ENCODE measurements at regions not wholly inside any gene's neighbourhood (a gene's known extent, or its start where the extent isn't known, plus 50 kb on each side); places are given as distances from the start of the nearest gene placed in this dataset.
A peak's percentile ranks its signal among the peaks of the same experiment; 100 is the strongest.

DNA sequence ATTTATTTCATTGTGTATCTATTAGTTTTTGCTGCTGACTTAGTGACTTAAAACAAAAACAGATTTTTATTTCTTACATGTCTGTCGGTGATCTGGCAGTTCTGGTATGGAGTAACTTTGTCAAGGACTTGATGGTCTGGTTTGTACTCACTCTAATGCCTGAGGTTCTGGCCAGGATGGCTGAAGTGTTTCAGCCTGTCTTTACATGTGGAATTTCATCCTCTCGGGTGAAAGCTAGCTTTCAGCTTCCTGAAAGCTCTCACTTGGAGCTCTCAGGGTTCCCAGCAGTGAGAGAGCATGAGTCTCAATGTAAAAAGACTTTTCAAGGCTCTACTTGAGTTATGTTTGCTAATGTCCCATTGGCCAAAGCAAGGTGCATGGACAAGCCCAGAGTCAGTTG is 216.4 kb downstream of the NR4A2 start:
- ATAC-seq (no peak), DNase-seq (no peak)
- Mint-ChIP-seq H3K36me3 (ENCODE audit: low read depth) (no peaks in the 10 kb centered on the region), H3K27me3 (no peaks in the 10 kb centered on the region), H3K4me3 (no peak overlapping the region), H3K4me1 (ENCODE audit: low read depth) (no peaks in the 10 kb centered on the region), H3K9me3 (no peaks in the 10 kb centered on the region), H3K27ac (no peak overlapping the region)
- ChIA-PET POLR2A (no interaction called here), CTCF (no interaction called here)
- TF ChIP-seq, protein P1, sequence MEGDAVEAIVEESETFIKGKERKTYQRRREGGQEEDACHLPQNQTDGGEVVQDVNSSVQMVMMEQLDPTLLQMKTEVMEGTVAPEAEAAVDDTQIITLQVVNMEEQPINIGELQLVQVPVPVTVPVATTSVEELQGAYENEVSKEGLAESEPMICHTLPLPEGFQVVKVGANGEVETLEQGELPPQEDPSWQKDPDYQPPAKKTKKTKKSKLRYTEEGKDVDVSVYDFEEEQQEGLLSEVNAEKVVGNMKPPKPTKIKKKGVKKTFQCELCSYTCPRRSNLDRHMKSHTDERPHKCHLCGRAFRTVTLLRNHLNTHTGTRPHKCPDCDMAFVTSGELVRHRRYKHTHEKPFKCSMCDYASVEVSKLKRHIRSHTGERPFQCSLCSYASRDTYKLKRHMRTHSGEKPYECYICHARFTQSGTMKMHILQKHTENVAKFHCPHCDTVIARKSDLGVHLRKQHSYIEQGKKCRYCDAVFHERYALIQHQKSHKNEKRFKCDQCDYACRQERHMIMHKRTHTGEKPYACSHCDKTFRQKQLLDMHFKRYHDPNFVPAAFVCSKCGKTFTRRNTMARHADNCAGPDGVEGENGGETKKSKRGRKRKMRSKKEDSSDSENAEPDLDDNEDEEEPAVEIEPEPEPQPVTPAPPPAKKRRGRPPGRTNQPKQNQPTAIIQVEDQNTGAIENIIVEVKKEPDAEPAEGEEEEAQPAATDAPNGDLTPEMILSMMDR (IDR thresholded peaks at IDR 0.05), result no peak
- intact Hi-C loops (cut with micrococcal nuclease), result no loop called here

DNA sequence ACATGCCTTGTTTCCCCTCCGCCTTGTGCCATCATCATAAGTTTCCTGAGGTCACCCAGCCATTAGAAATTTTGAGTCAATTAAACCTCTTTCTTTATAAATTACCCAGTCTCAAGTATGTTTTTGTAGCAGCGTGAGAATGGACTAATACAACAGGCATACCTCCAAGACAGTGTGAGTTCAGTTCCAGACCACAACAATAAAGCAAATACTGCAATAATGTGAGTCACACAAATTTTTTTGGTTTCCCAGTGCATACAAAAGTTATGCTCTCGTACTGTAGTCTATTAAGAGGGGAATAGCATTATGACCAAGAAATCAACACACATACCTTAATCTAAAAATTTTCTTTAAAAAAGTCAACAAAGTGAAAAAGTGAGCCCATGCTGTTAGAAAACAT is 217.2 kb downstream of the NR4A2 start:
- Mint-ChIP-seq H3K4me3 (no peak overlapping the region), H3K4me1 (ENCODE audit: low read depth) (no peaks in the 10 kb centered on the region), H3K27me3 (no peaks in the 10 kb centered on the region), H3K9me3 (no peaks in the 10 kb centered on the region), H3K36me3 (ENCODE audit: low read depth) (no peaks in the 10 kb centered on the region), H3K27ac (no peak overlapping the region)
- intact Hi-C loops (cut with micrococcal nuclease), result no loop called here
- ChIA-PET CTCF (no interaction called here), POLR2A (no interaction called here)
- TF ChIP-seq, protein P1 (IDR thresholded peaks at IDR 0.05), result no peak
- DNase-seq (no peak), ATAC-seq (no peak)

DNA sequence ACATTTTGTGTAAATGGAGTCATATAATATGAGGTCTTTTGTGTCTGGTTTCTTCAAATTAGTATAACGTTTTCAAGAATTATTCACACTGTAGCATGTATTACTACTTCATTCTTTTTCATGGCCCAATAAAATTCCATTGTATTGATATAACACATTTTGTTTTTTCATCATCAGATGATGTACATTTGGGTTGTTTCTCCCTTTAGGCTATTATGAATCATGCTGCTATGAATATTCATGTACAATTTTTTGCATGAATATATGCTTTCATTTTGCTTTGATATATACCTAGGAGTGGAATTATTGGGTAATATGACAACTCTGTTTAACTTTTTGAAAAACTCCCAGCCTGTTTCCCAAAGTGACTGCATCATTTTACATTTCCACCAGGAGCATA is 220.2 kb downstream of the NR4A2 start:
- TF ChIP-seq, protein P1 (IDR thresholded peaks at IDR 0.05), result no peak
- no peak overlapping the region for H3K4me3 Mint-ChIP-seq

DNA sequence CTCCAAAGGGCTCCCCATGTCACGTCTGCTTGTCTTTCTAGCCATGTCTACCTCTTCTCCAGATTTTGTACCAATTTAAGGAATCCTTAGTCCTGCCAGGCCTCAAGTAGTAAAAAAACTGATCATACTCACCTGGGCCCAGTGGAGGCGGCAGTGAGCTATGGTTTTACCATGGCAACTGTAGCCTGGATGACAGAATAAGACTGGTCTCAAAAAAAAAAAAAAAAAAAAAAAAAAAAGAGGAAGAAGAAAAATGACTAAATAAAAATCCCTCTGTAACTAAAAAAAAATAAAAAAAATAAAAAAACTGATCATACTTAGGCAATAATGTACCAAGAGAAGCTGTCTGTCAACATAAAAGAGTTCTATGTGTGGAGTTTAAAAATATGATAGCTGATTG is 221.6 kb downstream of the NR4A2 start:
- intact Hi-C loops (cut with micrococcal nuclease), result no loop called here
- POLR2A ChIA-PET, result no interaction called here
- Mint-ChIP-seq H3K27ac (no peak overlapping the region), H3K9me3 (no peaks in the 10 kb centered on the region), H3K36me3 (ENCODE audit: low read depth) (no peaks in the 10 kb centered on the region), H3K4me3 (no peak overlapping the region), H3K4me1 (ENCODE audit: low read depth) (no peaks in the 10 kb centered on the region), H3K27me3 (peaks cover 1% of the 10 kb centered on the region)
- ATAC-seq (peak; percentile 58), DNase-seq (peak; percentile 46)
- TF ChIP-seq, protein P1 (IDR thresholded peaks at IDR 0.05), result no peak
- CTCF ChIA-PET, result interaction anchor here (0.9 kb wide), 1 partner anchor 19 kb away, joined by 3 read pairs; no protein-coding TSS in a partner anchor

More for the DNA sequence above, 220.2 kb downstream of the NR4A2 start:
- DNase-seq (no peak), ATAC-seq (no peak)
- ChIA-PET CTCF (no interaction called here), POLR2A (no interaction called here)
- Mint-ChIP-seq H3K4me1 (ENCODE audit: low read depth) (no peaks in the 10 kb centered on the region), H3K27me3 (no peaks in the 10 kb centered on the region), H3K36me3 (ENCODE audit: low read depth) (no peaks in the 10 kb centered on the region), H3K9me3 (no peaks in the 10 kb centered on the region), H3K27ac (no peak overlapping the region)
- intact Hi-C loops (cut with micrococcal nuclease), result no loop called here

DNA sequence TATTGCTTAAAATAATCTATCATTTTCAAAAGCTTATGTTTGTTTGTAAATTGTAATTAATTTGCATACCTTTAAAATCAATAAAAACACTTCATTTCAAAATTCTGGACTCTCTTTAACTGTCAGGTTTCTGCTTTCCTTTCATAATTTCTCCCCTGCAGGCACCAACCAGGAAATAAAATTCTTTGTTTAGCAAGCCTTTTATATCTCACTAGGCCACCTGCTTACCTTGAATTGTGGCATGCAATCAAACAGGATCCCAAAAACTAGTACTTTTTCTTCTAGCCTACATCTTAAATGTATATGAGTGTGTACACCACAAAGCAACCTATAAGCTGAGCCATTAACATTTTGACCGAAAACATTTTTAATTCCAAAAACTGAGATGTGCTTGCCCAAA is 233.1 kb downstream of the NR4A2 start:
- CTCF ChIA-PET, result interaction anchor here (0.7 kb wide), 1 partner anchor 30 kb away, joined by 4 read pairs; no protein-coding TSS in a partner anchor
- H3K4me3 Mint-ChIP-seq, result no peak overlapping the region
- intact Hi-C loops (cut with micrococcal nuclease), result no loop called here
- DNase-seq, result no peak
- TF ChIP-seq, protein P1 (IDR thresholded peaks at IDR 0.05), result no peak
- H3K27ac Mint-ChIP-seq, result no peak overlapping the region
- peaks cover 5% of the 10 kb centered on the region for H3K27me3 Mint-ChIP-seq
- no peak for ATAC-seq
- POLR2A ChIA-PET, result no interaction called here
- H3K9me3 Mint-ChIP-seq, result no peaks in the 10 kb centered on the region
- H3K4me1 Mint-ChIP-seq (ENCODE audit: low read depth), result no peaks in the 10 kb centered on the region
- no peaks in the 10 kb centered on the region for H3K36me3 Mint-ChIP-seq (ENCODE audit: low read depth)
